ENCODE measurements at regions not wholly inside any gene's neighbourhood (a gene's known extent, or its start where the extent isn't known, plus 50 kb on each side); places are given as distances from the start of the nearest gene placed in this dataset.
"Not testable (repeated sequence)": the region's sequence is repeated elsewhere in the genome, so short reads cannot be mapped to it uniquely, and the experiment has no call there.

DNA sequence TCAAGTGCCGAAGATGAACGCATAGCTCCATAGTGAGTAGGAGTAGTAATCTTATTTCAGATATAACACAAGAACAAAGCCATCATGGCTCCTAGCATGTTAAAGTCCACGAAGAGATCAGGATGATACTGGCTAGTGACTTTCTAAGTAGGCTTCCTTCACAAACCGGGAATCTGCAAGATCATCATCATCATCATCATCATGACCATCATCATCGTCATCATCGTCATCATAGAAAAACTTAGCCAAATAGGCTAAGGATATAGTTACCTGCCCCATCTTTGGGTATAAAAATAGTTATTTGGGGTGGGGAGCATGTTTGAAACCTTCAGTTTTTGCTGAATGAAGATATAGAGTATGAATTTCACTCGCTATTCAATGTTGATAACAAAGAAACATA lies 57.9 kb downstream of the PYDC2 start:
- DNase-seq, result no peak

DNA sequence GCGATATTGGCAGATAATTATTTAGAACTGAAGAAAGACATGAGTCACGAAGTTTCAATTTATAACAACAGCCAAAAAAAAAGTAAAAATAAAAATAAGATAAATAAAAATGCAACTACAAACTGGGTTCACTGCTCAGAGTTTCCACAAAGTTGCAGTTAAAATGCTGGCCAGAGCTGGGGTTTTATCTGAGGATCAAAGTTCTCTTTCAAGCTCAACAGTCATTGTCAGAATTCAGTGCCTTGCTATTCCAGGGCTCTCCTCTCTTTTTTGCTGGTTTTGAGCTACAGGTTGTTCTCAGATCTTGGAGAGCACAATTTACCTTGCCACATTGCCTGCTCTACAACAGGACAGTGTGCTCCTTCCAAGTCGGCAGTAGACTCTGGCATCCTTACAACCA lies 60.1 kb downstream of the PYDC2 start:
- no peak for DNase-seq

DNA sequence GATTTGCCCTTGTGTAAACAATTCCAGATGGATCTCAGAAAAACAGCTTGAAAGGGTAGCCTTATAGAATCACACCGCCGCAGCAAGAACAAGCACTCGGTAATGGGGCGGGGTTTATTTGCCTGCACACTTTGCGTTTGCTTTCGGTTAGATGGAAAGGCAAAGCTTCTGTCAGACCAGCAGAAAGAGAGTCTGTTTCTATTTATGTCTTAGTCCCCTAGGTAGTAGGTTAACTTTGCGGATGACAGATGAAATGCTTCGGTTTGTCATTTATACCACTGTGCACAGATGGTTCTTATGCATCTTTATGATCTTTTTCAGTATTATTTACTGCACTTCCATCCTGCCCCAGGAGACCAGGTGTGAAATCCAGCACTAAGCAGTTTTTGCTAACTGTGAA lies 62.2 kb downstream of the PYDC2 start:
- DNase-seq, result no peak

DNA sequence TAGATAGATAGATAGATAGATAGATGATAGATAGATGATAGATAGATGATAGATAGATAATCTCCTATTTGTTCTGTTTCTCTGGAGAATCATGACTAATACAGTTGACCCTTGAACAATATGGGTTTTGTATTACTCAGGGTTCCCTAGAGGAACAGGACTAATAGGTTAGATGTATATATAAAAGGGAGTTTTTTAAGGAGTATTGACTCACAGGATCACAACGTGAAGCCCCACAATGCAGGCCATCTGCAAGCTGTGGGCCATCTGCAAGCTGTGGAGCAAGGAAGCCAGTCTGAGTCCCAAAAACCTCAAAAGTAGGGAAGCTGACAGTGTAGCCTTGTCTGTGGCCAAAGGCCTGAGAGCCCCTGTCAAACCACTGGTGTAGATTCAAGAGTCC lies 67.6 kb downstream of the PYDC2 start:
- no peak for DNase-seq

DNA sequence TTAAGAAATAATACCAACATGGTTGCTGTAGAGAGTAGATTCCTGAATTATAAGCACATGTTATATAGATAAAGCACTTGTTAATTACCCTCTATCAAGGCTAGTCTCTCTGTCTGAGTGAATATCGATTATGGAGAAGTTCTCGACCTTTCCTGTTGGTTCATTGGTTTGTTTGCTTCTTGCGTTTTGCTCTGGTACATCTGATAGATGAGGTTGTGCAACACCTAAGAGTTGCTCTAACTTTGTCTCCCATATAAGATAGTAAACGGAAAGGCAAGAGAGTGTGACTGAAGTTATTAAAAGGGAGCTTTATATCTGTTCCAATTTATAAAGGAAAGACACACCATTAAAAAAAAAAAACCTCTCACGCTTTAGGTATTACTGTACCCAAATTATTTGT lies 69.0 kb downstream of the PYDC2 start:
- DNase-seq, result no peak

DNA sequence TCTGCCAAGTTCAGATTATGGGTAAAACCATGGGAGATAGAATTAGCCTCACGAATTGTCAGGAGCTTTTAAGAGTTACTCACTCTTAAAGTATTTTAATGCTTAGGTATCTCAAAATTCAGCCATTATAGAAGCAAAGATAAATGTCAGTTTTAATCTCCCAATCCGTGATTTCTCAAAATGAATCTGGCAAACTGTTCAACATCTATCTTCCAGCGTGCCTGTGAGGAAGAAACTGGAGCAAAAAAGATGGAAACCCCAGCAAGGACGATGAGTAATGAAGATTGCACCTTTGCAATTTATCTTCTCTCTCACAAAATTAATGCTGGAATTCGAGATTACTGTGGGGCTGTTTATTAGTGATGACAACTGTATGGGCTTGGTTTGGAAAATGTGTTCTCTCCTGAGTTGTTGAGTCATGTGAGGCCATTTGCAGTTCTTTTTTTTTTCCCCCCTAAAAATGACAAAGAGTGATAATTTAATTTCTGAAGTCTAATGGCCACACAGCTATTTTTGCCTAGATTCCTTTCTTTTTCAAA lies 70.5 kb downstream of the PYDC2 start:
- DNase-seq, result no peak

DNA sequence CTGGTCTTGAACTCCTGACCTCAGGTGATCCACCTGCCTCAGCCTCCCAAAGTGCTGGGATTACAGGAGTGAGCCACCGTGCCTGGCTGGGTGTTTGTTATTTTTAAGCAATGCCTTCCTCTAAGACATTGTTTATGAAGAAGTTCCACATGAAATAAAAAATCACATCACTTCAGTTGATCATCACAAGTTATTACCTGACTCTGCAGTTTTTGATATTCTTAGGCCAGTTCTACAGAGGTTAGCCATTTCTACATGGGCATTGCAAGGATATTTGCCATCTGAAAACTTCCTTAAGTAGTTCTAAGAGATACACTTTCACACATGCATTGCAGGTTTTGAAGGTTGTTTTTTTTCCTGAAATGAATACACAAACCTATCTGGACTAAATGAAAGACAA lies 82.1 kb downstream of the PYDC2 start:
- DNase-seq, result no peak

DNA sequence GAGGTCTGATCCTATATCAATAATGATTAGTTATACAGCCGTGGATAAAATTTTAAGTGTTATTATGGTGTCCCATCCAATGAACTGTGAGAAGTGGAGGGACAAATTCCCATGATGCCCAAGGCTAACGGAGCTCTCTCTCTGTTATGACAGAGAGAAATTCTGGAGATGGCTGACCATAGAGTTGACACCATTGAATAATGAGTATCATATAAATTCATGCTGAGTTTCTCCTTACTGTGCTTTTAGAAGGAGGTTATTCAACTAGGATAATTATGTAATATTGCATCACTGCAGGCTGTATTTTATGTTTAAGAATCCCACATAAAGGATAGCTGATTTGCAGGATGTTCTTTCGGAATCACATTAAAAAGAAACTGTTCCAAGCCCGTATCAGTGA lies 82.9 kb downstream of the PYDC2 start:
- no peak for DNase-seq

DNA sequence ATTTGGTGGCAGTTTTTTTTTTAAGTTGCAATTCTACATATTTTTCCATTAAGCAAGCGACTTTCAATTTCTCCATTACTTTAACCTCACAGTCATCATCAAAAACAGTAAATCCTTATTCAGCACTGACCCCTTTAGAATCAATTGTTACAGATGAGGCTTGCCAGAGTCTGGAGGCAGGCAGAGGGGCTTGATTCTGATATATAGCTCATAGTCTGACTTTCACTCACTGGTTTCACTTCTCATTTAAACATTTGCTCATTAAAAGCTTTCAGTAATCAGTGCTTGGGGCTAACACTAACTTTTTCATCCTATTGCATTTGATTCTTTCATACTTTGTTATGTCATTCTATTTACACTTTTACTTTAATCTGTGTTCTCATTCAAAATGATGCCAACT lies 88.4 kb downstream of the PYDC2 start:
- no peak for DNase-seq

DNA sequence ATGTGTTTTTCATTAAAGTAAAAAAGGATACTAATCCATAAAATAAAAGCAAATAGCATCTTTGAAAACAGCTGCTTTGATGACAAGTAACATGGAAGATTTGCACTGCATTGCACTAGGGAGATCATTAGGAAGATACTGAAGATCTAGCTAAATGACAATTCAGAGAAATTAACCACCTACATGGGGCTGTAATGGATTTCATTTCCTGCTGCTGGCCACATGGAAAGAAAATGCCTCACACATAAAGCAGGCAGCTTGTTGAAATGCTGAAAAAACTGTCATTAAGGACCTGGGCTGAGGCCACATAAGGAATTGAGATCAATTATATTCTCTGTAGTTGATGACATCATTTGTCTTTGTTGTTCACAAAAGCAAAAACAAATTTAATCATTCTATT lies 94.1 kb downstream of the PYDC2 start:
- DNase-seq, result no peak

DNA sequence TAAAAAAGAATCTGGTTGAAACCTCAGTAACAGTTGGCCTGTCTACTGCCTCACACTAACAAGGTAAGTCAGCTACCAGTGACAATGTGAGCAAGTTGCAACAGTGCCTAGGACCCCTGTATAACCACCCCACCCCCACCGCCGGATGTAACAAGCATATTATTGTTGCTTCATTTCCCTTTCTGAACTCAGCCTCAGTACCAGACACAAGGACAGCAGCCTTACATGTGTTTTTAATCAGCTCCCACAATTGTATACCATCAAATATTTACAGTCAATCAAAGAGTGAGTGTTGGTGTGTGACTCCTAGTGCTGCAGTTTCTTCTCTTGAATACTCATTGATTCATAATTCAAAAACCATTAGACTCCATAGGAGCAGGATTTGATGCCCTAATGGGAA lies 96.4 kb downstream of the PYDC2 start:
- no peak for DNase-seq

DNA sequence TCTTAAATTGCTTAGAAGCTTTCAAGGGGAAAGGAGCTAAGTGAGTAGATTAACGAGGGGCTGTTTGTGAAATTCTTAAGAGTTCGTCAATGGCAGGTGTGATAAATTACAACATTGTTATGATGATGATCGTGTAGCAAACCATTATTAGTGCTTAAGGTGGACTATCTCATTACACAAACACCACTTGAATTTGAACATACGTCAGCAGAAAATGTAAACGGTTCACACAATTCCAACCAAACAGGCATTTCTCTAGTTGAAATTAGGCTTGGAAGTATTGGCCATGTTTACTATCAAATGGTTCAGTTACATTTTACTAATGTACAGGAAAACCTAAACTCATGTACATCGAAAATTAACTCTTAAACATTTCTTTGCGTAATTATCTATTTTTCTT lies 102.8 kb downstream of the PYDC2 start:
- no peak for DNase-seq

DNA sequence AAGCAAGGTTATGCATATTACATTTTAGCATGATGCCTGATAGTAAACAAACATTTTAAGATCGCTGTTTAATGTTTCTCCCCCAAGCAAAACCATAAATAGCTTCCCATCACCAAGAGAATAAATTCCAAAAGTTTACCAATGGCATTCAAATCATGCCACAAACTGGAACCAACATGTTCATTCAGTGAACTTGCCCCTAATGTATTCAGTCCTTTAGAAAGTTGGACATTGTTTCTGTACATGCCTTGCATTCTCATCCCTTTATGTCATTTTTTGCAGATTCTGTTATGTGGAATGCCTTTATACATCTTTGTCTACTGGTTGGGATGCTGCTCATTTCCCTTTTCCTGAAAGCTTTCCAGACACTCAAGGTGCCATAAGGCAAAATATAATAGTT lies 105.5 kb downstream of the PYDC2 start:
- no peak for DNase-seq

DNA sequence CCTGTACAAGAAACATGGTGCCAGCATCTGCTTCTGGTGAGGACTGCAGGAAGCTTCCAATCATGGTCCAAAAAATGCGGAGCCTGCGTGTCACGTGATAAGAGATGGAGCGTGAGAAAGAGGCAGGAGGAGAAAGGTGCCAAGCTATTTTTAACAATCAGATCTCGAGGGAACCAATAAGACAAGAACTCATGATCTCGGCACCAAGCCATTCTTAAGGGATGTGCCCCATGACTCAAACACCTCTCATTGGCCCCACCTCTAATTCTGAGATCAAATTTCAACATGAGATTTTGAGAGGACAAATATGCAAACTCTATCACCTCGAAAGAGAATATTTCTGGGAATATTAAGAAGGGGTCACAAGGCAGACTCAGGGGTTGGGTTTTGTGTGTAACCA lies 107.2 kb downstream of the PYDC2 start:
- no peak for DNase-seq

DNA sequence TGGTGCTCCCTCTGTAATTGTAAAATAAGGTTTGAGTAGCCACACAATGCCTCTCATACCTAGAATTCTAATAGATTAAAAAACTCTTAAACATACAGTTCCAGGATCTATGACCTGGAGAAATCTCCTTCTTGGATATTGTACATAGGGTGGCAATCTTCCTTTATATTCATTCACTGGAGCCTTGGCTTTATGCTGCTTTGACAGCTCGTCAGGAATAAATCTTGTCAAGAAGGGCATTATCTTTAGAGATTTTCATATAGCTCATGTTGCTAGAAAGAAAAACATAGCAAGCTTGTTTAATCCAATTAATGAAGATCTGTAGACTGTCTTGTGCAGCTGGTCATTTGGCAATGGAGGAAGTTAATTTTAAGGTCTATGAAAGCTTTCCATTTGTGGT lies 131.1 kb downstream of the PYDC2 start:
- DNase-seq, result no peak

DNA sequence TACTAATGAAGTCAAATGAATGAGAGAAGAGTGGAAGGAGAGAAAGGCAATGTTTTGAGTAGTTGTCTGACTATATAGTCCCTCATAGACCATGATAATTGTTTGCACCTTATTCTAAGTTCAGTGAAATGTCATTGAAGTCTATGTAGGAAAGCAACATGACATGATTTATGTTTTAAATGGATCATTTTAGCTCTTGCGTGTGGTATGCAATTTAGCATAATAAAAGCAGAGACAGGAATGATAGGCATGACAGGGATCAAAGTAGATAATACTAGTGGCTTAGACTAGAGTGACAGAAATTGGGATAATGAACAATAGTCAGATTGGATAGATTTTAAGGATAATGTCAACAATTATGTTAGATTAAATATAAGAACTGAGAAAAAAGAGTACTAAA lies 132.5 kb downstream of the PYDC2 start:
- no peak for DNase-seq

DNA sequence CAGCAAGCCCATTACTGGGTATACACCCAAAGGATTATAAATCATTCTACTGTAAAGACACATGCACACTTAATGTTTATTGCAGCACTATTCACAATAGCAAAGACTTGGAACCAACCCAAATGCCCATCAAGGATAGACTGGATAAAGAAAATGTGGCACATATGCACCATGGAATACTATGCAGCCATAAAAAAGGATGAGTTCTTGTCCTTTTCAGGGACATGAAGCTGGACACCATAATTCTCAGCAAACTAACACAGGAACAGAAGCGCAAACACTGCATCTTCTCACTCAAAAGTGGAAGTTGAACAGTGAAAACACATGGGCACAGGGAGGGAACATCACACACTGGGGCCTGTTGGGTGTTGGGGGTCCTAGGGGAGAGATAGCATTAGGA lies 154.5 kb downstream of the PYDC2 start:
- not testable (repeated sequence) for DNase-seq

DNA sequence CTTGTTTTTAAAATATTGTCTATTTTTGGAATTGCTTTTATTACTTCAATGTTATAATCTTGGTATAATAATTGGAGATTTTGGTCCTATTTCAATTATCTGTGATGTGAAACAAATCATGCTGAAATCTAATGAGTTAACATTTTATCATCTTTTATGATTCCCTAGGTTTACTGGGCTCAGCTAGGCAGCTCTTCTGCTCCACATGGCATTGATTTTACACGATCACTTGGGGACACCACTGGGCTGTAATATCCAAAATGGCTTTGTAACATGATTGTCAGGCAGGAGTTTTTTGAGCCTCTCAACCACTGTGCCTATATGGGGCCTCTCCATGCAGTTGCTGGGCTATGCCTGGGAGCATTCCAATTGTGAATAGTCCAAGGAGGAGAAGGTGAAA lies 163.3 kb downstream of the PYDC2 start:
- DNase-seq, result no peak

DNA sequence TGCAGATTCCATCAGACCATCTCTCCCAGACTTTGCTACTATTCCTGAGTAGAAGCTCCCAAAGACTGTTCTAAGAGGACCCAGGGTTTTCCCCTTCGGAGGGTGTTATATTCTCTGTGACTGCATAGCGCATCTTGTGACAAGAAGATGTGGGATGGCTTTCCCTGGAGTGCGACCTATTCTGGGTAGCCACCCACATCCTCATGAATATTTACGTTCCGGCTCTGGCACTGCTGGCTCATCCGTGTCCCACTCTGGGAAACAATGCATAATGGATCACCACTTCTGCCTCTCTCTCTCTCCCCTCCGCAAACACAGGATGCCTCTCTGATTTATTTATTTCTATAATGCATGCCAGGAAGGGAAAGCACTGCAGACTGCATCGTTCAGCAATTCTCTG lies 166.1 kb downstream of the PYDC2 start:
- no peak for DNase-seq

DNA sequence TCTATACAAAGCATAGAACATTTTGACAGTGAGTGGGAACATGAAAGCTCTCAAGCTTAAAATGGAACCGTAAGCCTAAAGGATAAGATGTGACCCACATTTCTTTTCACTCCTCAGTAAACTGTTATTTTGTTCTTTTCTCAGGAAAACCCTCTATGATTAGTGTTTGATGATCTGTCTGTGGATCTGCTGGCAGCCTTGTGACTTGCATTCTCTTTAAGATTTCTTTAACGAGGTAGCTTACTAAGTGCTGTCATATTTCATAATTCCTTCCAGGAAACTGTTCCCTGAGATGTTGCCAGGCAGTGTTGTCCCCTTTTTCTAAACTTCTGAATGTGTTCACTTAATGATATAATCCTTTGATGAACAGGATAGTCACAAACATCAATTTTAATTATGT lies 167.6 kb downstream of the PYDC2 start:
- no peak for DNase-seq

DNA sequence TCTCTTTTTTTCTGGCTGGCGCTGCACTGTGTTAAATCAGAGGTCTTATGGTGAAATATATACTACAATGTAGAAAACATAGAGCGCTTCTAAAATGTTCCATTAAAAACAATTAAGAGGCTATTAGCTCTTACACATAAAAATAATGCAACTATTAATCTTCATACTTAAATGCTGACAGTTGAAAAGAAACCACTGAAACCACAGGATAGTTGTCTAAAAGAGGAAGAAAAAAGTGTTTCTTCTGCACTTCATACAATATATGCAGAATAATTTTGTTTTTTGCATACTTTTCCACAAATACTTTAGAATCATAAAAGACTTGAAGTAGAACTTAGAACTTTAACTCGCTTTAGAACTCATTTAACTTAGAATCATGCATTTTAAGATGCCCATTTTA lies 170.5 kb downstream of the PYDC2 start:
- peak; percentile 62 for DNase-seq

DNA sequence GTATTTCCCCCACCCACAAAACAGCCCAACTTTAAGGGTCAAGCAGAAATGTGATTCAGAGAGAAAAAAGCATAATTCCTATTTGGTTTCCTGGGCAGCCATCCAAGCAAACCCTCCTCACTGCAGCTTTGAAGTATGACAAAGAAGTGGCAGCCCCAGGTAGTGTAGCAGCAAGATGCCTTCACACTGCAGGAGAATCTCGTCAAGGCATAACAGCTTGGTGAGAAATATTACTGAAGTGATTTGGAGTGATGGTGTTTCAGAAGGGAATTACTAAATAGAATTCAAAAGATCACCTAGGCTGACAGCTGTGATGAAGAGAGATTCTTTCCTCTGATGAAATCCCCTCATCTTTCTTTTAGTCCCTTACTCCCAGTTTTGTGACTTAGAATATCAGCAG lies 173.9 kb downstream of the PYDC2 start:
- DNase-seq, result no peak

DNA sequence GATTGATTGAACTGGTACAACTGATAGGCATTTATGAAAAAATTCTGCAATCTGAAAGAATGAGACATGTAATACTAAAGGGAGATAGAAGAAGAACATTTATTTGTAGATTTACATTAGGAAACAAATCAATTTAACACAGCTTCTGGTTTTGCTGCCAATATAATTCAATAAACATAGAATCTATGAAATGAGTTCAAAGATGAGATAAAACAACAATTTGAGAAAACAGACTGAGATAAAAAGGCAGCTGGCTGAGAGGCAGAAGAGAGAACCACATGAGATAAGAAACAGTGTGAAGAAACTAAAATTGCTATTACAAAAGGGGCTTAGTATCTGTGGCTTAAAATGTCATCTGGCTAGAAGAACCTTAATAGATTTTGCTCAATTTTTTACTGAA lies 176.6 kb downstream of the PYDC2 start:
- DNase-seq, result peak; percentile 20

DNA sequence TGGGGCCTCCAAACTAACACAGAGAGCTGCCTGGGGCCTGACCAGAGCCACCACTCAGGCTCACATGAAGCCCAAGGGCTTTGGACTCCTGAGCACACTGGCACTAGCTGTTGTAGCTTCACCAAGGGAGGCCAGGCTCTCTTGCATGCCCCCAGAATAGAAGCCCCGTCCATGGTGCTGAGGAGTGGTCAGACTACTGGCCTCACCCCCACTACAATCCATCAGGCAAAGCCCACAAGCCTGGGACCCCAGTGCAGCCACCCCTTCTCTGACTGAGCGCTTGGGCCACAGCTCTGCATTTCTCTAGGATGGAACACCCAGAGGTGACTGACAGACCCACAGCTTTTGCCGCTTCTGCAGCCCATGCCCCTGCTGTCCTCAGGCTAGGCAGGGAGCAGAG lies 180.8 kb downstream of the PYDC2 start:
- DNase-seq, result no peak

DNA sequence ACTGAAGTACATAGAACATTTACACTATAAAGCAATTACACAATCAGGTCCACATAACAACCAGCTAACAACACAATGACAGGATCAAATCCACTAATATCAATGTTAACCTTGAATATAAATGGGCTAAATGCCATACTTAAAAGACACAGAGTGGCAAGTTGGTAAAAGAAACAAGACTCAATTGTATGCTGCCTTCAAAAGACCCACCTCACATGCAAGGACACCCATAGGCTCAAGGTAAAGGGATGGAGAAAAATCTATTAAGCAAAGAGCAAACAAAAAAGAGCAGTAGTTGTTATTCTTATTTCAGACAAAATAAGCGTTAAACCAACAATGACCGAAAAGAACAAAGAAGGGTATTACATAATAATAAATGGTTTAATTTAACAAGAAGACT lies 183.3 kb downstream of the PYDC2 start:
- DNase-seq, result no peak

DNA sequence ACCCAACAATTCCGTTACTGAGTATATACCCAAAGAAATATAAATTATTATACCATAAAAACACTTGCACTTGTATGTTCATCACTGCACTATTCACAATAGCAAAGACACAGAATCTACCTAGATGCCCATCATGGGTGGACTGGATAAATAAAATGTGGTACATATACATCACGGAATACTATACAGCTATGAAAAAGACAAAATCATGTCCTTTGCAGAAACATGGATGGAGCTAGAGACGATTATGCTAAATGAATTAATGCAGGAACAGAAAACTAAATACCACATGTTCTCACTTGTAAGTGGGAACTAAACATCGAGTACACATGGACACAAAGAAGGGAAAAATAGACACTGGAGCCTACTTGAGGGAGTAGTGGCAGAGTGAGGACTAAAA lies 185.3 kb downstream of the PYDC2 start:
- DNase-seq, result no peak

All from hematopoietic multipotent progenitor cell treated with erythropoietin and hydrocortisone succinate and interleukin-3 and kit ligand, for 4 days (in vitro differentiated cells).